GM12878 (cell line): ENCODE measurements at regions not wholly inside any gene's neighbourhood (a gene's known extent, or its start where the extent isn't known, plus 50 kb on each side); places are given as distances from the start of the nearest gene placed in this dataset.
"Not testable (repeated sequence)": the region's sequence is repeated elsewhere in the genome, so short reads cannot be mapped to it uniquely, and the experiment has no call there.

ENCODE experiments used
- ATAC-seq: fragments of 200-7000 bp; cut with Tn5 transposase; 3 replicates; pipeline ENCODE4 v1.9.1; 2020; ENCODE audit warnings: mild to moderate bottlenecking, moderate library complexity
- BruUV-seq: library from RNA; stranded (reverse); fragments of 400-500 nt; replicated peaks from 2 replicates; lab custom pipeline; 2021; lab: Mats Ljungman, UMichigan
- CTCF ChIA-PET: fragments of 300-600 bp; sonication (Branson Sonifier 250); formaldehyde crosslinking; extraction: SDS; loops from one replicate; lab custom pipeline; 2021; ENCODE audit warnings: inconsistent platforms; lab: Yijun Ruan, JAX
- POLR2A ChIA-PET: fragments of 350-600 bp; formaldehyde crosslinking; extraction: SDS; loops from one replicate; lab custom pipeline; 2021; ENCODE audit warnings: inconsistent platforms; lab: Charles Lee
- RAD21 ChIA-PET: fragments of 300-600 bp; sonication (Branson Sonifier 250); formaldehyde crosslinking; loops from one replicate; lab custom pipeline; 2023; ENCODE audit warnings: antibody characterized with exemption; ENCODE audit not compliant: unreplicated experiment; lab: Charles Lee
- SMC1A ChIA-PET: fragments of 300-600 bp; sonication (Branson Sonifier 250); formaldehyde crosslinking; loops from one replicate; lab custom pipeline; 2023; ENCODE audit not compliant: unreplicated experiment, uncharacterized antibody; lab: Charles Lee
- DNase-seq: peaks from one replicate; pipeline ENCODE4 v3.0.0-alpha.2; 2011; ENCODE audit warnings: low read depth, low spot score
- FAIRE-seq: peaks from 3 replicates; lab custom pipeline; 2011; peaks lifted over from hg19 to GRCh38; lab: Jason Lieb, UNC
- H2AFZ ChIP-seq: 2 replicates; pipeline ENCODE4 v1.6.0; 2011; ENCODE audit warnings: low read depth, low read length, control low read depth; ENCODE audit not compliant: control insufficient read depth
- H3K27ac ChIP-seq: 2 replicates; pipeline ENCODE4 v1.5.1; 2011; ENCODE audit warnings: control low read depth; ENCODE audit not compliant: control insufficient read depth, insufficient read depth
- H3K27me3 ChIP-seq, 2 experiments: replicated peaks in 1 of 2; 2 replicates each; pipeline versions ENCODE4 v1.6.0 to v1.6.1; 2011; ENCODE audit warnings: low read length in 1 of 2; ENCODE audit not compliant: control insufficient read depth in 2 of 2, insufficient read depth in 2 of 2
- H3K36me3 ChIP-seq, 2 experiments: 2 replicates each; pipeline ENCODE4 v1.5.1; 2011; ENCODE audit warnings: low read length in 1 of 2; ENCODE audit not compliant: control insufficient read depth in 2 of 2, insufficient read depth in 2 of 2
- H3K4me1 ChIP-seq: 2 replicates; pipeline ENCODE4 v1.6.1; 2011; ENCODE audit warnings: mild to moderate bottlenecking, low read length, moderate library complexity, mixed read lengths; ENCODE audit not compliant: control insufficient read depth, insufficient read depth
- H3K4me2 ChIP-seq: 2 replicates; pipeline ENCODE4 v1.6.0; 2011; ENCODE audit warnings: control low read depth; ENCODE audit not compliant: control insufficient read depth, insufficient read depth
- H3K4me3 ChIP-seq: fragments of 200-600 bp; sonication (generic); 2 replicates; pipeline ENCODE4 v1.5.1; 2016
- H3K79me2 ChIP-seq: 2 replicates; pipeline ENCODE4 v1.6.0; 2011; ENCODE audit warnings: low read length; ENCODE audit not compliant: control insufficient read depth, insufficient read depth
- H3K9ac ChIP-seq: 2 replicates; pipeline ENCODE4 v1.8.0; 2011; ENCODE audit warnings: low read length, control low read depth, mixed read lengths; ENCODE audit not compliant: control insufficient read depth, insufficient read depth
- H3K9me3 ChIP-seq: replicated peaks from 3 replicates; pipeline ENCODE4 v1.5.1; 2011; ENCODE audit warnings: mild to moderate bottlenecking, low read length; ENCODE audit not compliant: control insufficient read depth, insufficient read depth
- H4K20me1 ChIP-seq: 2 replicates; pipeline ENCODE4 v1.6.0; 2011; ENCODE audit not compliant: control insufficient read depth, insufficient read depth
- EGR1 ChIP-seq, 2 experiments: IDR thresholded peaks; 1 replicate in 1 of 2; 2 replicates in 1 of 2; pipeline ENCODE4 v1.6.1; 2011 to 2012; ENCODE audit warnings: low read depth in 2 of 2, low read length in 2 of 2, borderline replicate concordance in 1 of 2, mild to moderate bottlenecking in 1 of 2, moderate library complexity in 1 of 2
- MYB ChIP-seq: fragments of 150-350 bp; IDR thresholded peaks from 2 replicates; pipeline ENCODE4 v1.6.1; 2014; ENCODE audit warnings: mild to moderate bottlenecking, low read depth, low read length, borderline replicate concordance
- PML ChIP-seq: IDR thresholded peaks from 2 replicates; pipeline ENCODE4 v1.6.1; 2012; ENCODE audit warnings: low read length, inconsistent platforms
- SMAD1 ChIP-seq: fragments of 450-650 bp; IDR thresholded peaks from 2 replicates; pipeline ENCODE4 v1.6.1; 2018; ENCODE audit warnings: mild to moderate bottlenecking, low read depth; ENCODE audit not compliant: partially characterized antibody
- SP1 ChIP-seq: IDR thresholded peaks from one replicate; pipeline ENCODE4 v1.6.1; 2011; ENCODE audit warnings: low read depth, low read length
- STAT1 ChIP-seq: fragments of 450-650 bp; conservative IDR thresholded peaks from 2 replicates; pipeline ENCODE4 v1.6.1; 2014; ENCODE audit warnings: antibody characterized with exemption, mild to moderate bottlenecking
- TCF3 ChIP-seq: IDR thresholded peaks from 2 replicates; pipeline ENCODE4 v1.6.1; 2012; ENCODE audit warnings: low read depth, mild to moderate bottlenecking, low read length, borderline replicate concordance; ENCODE audit not compliant: insufficient read depth
- ZNF207 ChIP-seq: fragments of 450-650 bp; IDR thresholded peaks from 2 replicates; pipeline ENCODE4 v1.6.1; 2014; ENCODE audit warnings: antibody characterized with exemption, mild to moderate bottlenecking, borderline replicate concordance
- WGBS: methylation state at CpG from one replicate; pipeline ENCODE4 v1.1.6; 2016; ENCODE audit warnings: low lambda C conversion rate; ENCODE audit not compliant: insufficient replicate concordance, insufficient coverage; ENCODE audit errors: missing lambda C conversion rate; 5-methylcytosine and 5-hydroxymethylcytosine counted together
- in situ Hi-C: fragments of 300-500 bp; cut with MboI; formaldehyde crosslinking; loops from 9 replicates; pipeline ENCODE4 v1.14.3; 2018; ENCODE audit warnings: mixed read lengths
- intact Hi-C: fragments of 100-400 bp; cut with micrococcal nuclease; formaldehyde crosslinking; loops from one replicate; pipeline ENCODE4 v1.14.2; 2022; ENCODE audit not compliant: unreplicated experiment
- TF ChIP-seq, protein P1 (sequence below): IDR thresholded peaks from 2 replicates; pipeline ENCODE4 v1.6.1; 2012; ENCODE audit warnings: low read depth, low read length, improper control_type of control experiment

DNA sequence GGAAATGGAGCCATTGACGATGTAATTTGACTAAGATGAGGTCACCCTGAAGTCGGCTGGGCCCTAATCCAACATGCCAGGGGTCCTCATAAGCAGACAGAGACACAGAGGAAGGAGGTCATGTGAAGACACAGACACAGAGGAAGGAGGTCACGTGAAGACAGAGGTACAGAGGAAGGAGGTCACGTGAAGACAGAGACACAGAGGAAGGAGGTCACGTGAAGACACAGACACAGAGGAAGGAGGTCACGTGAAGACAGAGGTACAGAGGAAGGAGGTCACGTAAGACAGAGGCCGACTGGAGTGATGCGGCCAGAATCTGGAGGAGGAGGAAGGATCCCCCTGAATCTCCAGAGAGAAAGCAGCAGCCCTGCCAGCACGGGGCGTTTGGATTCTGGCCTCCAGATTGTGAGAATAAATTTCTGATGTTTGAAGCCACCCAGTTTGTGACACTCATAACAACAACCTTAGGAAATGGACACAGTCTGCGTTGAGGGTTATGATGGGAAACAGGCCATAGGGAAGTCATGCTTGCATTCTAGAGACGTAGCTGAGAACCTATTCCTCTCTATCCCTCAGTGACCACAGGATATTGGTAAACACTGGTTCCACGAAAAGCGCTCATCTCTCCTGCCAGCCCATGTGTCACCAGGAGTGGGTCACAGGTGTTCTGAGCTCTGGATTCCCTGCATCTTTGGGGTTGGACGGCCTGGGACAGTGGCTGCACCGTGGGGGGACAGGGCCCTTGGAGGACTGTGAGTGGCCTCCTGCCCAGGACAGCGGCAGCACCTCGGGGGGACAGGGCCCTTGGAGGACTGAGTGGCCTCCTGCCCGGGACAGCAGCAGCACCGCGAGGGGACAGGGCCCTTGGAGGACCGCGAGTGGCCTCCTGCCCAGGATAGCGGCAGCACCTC, 108.5 kb downstream of the SOX1 start:
- TF ChIP-seq MYB (no peak), SP1 (no peak), EGR1 (IDR thresholded peaks at IDR 0.05; ENCODE audit: borderline replicate concordance in 1 of 2, low read depth in 2 of 2, low read length in 2 of 2) (no peak), ZNF207 (no peak), SMAD1 (no peak), STAT1 (no peak), TCF3 (no peak), PML (no peak)
- TF ChIP-seq, protein P1, sequence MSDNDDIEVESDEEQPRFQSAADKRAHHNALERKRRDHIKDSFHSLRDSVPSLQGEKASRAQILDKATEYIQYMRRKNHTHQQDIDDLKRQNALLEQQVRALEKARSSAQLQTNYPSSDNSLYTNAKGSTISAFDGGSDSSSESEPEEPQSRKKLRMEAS = no peak
- SMC1A ChIA-PET = no interaction called here

DNA sequence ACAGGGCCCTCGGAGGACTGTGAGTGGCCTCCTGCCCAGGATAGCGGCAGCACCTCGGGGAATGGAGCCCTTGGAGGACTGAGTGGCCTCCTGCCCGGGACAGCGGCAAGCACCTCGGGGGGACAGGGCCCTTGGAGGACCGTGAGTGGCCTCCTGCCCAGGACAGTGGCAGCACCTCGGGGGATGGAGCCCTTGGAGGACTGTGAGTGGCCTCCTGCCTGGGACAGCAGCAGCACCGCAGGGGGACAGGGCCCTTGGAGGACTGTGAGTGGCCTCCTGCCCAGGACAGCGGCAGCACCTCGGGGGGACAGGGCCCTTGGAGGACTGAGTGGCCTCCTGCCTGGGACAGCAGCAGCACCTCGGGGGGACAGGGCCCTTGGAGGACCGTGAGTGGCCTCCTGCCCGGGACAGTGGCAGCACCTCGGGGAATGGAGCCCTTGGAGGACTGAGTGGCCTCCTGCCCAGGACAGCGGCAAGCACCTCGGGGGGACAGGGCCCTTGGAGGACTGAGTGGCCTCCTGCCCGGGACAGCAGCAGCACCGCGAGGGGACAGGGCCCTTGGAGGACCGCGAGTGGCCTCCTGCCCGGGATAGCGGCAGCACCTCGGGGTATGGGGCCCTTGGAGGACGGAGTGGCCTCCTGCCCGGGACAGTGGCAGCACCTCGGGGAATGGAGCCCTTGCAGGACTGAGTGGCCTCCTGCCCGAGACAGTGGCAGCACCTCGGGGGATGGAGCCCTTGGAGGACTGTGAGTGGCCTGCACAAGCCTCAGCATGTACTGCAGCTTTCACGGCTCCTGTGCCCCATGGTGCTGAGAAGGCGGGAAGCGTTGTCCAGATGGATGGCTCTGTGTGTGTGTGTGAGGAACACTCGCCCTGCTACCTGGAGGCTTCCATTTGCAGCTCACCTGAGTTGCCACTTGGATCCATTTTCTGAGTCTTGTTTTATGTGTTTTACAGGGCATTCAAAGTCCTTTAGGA, 109.5 kb downstream of the SOX1 start:
- RAD21 ChIA-PET, POLR2A ChIA-PET, H3K36me3 ChIP-seq, H3K4me3 ChIP-seq, SMC1A ChIA-PET, H2AFZ ChIP-seq, CTCF ChIA-PET, H4K20me1 ChIP-seq, H3K9me3 ChIP-seq, FAIRE-seq, H3K27me3 ChIP-seq, H3K4me1 ChIP-seq, H3K4me2 ChIP-seq, ATAC-seq, H3K9ac ChIP-seq, DNase-seq, intact Hi-C loops, in situ Hi-C loops, BruUV-seq, H3K27ac ChIP-seq, H3K79me2 ChIP-seq: not testable (repeated sequence)
- 41% methylated on average over 31 of the region's 34 CpGs for WGBS

More for the DNA sequence above, 108.5 kb downstream of the SOX1 start:
- ATAC-seq (no peak), DNase-seq (no peak), FAIRE-seq (no peak)
- Histone ChIP-seq H3K9me3 (no peaks in the 10 kb centered on the region; the same call in 2 of the 3 replicates), H3K4me3 (no peak overlapping the region), H4K20me1 (no peaks in the 10 kb centered on the region), H3K9ac (no peak overlapping the region), H2AFZ (no peak overlapping the region), H3K4me1 (no peaks in the 10 kb centered on the region), H3K4me2 (no peak overlapping the region), H3K79me2 (no peaks in the 10 kb centered on the region), H3K27me3 (no peaks in the 10 kb centered on the region), H3K36me3 (no peaks in the 10 kb centered on the region), H3K27ac (no peak overlapping the region)
- ChIA-PET POLR2A (no interaction called here), CTCF (no interaction called here), RAD21 (no interaction called here)
- intact Hi-C loops (no loop called here), in situ Hi-C loops (no loop called here)
- no TSS peak for BruUV-seq
- WGBS = 52% methylated on average over 22 of the region's 25 CpGs
